ENCODE measurements at regions not wholly inside any gene's neighbourhood (a gene's known extent, or its start where the extent isn't known, plus 50 kb on each side); places are given as distances from the start of the nearest gene placed in this dataset.

DNA sequence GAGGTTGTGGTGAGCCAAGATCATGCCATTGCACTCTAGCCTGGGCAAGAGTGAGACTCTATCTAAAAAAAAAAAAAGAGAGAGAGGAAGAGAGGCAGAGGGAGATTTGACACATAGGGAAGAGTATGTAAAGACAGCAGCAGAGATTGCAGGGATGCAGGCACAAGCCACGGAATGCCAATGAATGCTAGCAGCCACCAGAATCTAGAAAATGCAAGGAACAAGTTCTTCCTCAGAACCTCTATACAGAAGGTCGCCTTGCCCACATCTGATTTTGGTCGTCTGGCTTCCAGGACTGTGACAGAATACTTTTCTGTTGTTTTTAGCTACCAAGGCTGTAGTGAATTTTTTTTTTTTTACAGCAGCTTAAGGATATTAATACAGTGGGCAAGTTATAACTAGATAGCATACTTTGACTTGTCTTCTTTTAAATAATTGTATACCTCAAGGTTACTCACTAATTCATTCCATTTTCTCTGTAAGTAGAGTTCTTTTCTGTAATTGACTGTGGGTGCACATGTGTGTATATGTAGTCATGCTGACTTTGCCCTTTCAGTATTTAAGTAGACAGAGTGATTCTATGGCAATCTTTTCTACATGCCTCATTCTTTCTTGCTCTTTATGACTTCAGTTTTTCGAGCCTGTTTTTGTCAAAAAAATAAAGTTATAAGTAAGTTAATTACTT is 402.2 kb downstream of the GJA1 start:
- DNase-seq, result no peak

DNA sequence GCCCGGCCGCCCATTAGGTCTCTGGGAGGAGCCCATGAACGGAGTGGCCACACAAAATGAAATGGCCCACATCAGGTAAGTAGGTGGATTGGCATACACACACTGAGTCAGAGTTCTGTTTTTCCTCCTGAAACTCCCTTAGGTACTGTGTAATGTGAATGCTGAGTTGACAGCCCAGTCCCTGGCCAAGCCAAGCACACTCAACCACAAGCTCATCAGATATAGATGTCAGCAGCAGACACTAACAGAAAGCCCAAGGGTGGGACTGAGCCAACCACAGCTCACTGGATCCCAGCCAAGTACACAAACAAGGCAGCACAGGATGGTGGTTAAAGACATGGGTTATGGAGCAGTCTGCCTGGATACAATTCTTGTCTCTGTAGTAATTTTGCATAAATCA is 403.4 kb downstream of the GJA1 start:
- no peak for DNase-seq

DNA sequence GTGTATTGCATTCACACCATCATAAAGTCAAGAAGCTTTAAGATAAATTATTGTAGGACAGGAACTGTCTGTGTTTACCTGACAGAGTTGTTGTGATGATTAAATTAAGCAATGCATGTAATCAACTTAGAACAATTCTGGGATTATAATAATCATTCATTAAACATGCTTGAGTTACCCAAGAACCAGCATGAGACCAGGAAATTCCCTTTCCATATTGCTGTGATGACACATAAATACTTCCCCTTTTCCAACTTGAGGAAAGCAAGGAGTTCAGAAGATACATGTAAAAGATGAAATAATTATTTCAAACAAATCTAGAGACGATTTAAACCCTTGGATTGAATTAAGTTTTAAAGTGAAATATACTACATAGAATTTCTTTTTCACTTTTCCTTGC is 404.4 kb downstream of the GJA1 start:
- DNase-seq, result no peak

DNA sequence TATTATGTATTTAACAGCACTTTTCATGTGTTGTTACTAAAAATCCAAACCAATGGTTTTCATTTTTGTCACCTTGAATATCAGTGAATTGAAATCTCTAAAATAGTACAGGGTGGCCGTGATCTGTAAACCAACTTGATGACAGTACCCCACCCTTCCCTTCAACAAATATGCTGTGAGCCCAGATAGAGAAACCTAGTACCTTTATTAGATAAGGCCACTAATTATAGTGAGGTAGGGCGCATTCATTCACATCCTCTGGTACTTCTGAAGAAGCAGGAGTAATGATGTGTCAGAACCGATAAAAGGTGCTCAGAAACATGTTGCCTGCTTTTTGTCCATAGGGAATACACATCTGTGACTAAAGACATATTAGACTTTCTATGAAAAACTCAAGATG is 409.5 kb downstream of the GJA1 start:
- no peak for DNase-seq

DNA sequence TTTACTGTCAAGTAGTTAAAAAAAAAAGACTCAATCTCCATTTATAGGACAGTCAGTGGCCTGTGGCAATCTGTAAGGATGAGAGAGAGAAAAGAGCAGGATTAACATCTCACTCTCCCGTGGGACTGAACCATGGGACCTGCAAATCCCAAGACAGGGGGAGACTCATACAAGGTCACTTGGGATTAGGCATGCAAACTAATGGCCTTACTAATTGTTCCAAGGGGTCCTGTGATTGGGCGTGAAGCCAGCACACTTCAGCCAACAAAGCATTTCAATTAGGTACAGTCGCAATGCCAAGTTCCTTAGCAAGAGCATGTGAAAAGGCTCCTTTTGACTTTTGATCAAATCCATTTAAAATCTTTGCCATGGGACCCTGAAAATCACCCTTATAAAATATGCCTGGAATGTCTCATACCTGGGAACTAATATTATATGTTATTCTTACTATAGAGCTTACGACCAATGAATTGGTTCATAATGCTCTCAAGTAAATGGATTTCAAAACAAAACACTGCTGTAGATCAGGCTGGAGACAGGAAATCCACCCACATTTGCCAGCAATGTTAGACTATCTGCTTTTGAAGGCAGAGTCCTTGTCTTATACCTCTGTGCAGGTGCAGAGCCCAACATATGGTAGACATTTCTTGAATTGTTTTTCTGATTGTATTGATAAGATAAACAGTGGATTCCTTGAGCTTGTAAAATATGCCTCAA is 412.5 kb downstream of the GJA1 start:
- no peak for DNase-seq

DNA sequence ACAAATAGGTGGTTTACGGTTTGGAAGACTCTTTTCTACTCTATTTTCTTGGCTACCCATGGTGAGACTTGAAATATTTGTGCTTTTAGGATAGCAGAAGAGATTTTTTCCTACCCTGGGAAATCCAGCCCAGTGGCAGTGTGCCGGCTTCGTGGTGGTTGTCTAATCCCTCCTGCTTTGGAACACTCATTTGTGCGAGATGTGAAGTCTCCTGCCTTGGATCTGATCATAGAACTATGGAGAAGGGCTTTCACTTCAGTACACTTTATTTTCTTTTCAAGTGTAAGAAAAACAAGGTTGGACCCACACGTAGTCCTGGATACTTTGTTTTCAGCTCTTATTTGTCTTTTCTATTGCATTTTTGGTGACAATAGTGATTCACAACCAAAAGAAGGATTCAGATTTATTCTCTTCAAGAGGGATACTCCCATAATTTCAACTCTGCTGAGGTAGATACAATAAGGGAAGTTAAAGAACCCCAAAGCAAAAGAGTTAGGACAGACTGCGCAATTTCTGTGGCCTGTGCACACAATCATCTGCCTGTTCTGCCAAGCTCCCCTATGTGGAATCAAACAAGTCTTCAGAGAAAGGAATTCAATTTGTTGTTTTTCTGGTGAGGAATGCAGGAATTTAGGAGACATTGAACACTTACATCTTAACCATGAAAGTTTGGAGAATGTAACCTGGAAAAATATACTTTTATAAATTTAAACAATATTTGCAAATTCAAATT is 413.2 kb downstream of the GJA1 start:
- DNase-seq, result no peak

DNA sequence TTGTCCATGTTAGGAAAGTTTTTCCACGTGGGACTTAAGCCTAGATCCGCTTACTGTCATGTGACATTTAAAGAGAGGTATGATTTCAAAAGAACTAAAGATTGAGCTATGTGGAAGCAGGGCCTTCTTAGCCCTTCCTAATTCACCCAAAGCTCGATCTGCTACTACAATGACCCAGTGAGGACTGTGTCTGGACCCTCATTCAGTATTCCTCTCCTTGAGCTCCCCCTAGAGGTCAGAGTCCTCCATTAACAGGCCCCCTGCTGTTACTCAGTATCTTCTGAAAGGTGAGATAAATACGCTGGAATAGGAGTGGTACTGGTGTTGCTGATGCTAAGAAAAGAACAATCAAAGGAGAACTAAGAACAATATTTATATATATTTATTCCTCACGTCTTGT is 414.0 kb downstream of the GJA1 start:
- peak; percentile 25 for DNase-seq

DNA sequence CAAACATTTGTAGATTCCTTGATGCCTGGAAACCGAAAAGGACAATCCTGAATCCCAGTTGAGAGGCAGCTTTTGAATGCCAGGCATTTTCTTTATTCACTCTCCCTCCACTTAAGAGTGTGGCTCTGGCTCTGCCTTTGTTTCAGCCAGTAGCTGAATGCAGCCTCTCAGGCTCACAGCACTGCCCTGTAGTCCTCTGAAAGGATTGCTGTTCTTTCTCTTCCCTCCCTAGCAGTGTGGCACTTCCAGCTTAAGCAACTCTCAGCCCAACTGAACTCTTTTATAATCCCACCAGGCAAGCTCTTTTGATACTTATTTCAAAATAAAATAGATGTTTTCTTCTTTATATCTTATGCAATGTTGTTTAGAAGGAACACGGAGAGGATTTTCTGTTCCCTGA is 415.6 kb downstream of the GJA1 start:
- no peak for DNase-seq

DNA sequence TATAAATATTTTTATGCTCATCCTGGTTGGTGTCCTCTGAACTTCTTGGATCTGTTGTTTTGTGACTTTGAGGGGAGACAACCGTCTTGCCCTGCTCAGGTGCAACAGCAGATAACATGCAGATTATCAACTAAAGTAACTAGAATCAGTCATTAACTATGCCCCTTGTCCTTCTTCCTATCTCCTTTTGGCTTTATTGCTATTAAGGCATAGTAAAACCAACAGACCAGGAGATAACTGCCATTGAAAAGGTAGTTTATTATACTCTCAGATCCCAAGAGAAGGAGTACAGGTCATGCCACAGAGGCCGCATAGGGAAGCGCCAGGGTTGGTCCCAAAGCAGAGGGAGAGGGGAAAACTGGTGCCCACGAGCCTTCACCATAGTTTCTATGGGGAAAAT is 418.2 kb downstream of the GJA1 start:
- no peak for DNase-seq

DNA sequence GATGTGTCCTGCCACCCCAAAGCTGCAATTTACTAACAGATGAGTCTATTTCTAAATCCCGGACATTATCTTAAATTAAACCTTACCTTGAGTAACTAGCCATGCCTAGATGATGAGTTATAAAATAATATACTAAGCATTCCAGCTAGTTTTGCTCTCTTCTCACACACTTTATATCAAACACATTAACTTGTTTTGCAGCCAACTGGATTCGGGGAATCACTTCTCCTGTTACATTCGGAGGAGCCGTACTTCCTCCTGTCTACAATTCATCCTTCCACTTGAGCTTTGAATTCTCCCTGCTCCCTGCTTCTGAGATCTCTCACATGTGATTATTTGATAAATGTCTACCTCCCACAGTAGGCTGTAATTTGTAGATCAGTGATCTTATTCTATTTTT is 420.1 kb downstream of the GJA1 start:
- no peak for DNase-seq

DNA sequence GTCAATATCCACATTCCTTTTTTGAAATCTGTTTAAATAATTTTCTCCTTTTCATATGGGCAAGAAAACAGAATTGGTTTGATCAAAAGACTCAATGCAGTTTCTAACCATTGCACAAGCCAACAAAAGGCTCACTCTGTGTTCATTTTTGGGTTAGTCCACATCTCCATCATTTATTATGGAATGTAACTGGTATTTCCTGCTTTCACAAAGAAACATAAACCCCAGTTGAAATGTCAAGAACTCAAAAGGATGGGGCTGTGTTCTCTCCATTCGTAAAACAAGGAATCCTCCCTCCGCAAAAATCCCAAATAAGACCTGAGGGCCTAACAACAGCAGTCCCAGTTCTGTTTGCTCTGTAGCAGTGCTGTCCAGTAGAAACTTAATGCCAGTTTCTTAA is 420.9 kb downstream of the GJA1 start:
- no peak for DNase-seq

DNA sequence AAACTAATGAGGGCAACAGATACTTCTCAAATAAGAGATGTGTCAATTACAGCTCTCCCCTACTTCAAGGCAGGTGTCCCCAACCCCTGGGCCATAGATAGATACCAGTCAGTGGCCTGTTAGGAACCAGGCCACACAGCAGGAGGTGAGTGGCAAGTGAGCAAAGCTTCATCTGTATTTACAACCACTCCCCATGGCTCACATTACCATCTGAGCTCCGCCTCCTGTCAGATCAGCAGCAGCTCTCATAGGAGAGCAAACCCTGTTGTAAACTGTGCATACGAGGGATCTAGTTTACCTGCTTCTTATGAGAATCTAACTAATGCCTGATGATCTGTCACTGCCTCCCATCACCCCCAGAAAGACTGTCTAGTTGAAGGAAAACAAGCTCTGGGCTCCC is 422.1 kb downstream of the GJA1 start:
- DNase-seq, result no peak

DNA sequence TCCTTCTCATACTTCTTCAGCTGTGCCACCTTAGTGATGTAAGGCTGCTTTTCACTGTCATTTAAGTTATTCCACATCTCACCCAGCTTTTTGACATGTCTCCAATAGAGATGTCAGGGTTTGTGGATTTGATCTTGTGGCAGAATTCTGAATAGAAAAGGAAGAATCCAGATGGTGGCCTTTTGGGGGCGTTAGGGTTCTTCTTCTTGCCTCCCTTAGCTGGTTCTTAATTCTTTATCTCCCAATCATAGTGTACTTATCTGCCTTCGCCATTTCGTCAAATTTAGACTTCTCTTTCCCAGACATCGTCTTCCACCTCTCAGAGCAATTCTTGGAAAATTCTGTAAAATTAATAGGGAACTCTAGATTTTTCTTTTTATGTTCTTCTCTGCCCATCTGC is 422.9 kb downstream of the GJA1 start:
- no peak for DNase-seq

DNA sequence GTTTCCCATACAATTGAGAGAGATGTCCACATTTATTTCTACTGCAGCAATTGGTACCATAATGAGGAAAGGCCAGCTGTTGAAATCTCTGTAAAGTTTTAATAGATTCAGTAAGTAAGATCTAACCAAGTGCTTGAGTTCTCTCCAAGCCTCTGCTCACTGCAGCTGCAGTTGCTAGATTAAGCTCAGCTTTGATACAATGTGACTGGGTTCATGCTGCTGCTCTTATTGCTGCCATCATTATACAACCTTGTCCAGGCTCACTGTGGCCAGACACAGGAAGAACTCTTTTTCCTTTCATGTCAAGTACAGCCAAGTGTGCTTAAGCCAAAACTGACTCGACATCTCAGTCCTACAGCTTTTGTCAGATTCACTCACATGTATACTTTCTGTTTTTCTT is 423.5 kb downstream of the GJA1 start:
- DNase-seq, result no peak

DNA sequence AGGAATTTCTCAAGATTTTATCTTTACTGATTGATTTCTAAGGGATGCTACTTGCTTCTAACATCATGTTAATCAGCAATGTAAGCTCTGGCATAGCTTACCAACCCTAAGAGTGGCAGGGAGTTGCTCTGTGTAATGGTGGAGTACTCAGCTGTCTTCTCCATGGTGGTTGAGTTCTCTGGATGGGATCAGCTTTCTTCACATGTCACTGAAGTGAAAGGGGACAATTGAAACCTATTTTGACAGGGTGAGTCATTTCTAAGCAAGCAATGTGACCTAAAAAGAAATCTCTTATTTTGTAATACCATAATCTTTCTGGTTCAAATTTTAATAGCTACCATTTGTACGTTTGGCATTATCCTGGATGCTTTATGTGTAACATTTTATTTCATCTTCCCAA is 430.4 kb downstream of the GJA1 start:
- DNase-seq, result no peak

DNA sequence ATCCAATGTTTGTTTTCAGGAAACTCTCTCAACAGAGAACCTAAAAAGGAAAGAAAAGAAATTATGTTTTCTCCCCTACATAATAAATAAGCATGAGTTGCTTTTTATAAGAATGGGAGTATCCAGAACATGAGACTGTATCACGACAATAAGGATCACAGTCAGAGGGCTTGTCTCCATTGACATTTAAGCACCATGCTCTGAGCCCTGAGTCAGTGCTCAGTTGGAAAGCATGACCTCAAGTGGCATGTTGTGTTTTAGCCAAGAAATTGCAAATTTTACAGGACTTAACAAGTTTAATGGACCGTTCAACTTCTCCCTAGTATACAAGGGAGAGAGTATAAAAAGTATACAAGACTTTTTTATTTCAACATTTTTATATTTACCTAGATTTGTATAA is 431.6 kb downstream of the GJA1 start:
- no peak for DNase-seq

DNA sequence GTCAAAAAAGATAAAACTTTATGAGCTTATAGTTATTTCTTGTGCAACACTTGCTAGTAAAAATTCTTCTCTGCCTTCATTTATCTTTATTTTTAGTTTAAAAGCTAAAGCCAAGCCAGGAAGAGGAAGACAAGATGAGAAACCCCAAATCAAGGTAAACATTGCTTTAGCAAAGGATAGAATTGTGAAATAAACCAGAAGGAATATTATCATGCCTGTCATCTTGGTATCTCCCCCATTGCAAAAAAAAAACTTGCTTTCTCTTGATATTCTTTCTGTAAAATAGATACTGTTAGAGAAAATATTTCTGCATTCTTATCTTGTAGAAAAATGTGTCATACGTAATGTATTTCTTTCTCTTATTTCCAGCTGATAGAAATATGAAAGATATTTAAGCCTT is 432.8 kb downstream of the GJA1 start:
- DNase-seq, result no peak

DNA sequence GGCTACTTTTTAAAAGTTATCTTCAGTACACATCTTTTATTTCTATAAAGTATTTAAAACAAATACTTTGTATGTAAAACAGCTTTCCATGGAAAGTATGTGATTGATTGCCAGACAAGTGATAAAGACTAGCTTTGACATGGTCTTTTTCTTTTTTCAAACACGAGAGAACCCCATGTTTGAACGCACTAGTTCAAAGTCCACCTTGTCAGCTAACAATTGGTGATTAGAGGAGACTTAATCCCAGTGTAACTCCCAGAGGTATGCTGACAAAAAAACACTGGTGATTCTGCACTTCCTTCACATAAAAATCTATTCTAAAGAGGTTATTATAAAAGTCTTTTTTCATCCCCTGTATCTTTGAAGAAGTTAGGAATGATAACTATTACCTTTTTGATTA is 438.1 kb downstream of the GJA1 start:
- no peak for DNase-seq

DNA sequence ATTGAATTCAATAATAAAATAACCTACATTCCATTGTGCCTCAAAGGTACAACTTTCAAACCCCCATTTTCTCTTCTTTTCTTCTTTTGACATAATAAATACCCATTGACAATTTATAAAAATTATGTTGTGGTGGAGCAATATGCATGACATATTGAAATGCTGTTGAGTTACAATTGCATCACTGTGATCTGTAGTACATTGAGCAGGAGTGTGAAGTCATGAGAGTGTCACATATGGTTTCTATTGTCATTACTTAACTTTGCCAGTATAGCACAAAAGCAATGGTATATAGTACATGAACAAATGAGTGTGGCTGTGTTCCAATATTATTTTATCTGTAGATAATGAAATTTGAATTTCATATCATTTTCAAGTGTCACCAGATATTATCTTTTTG is 441.3 kb downstream of the GJA1 start:
- no peak for DNase-seq

DNA sequence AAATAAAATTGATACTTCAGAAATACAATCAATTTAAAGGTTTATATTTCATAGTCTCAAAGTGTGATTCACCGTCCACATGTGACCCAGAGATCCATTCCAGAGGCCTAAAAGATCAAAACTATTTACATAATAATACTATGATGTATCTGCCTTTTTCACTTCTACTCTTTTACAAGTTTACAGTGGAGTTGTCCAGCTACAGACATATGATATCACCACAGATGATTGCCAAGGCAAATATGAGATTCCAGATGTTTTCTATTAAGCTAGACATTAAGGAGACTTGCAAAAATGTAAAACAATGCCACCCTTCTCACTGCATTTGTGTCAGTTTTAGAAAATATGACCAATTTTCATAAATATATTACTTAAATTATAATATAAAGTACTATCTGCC is 443.7 kb downstream of the GJA1 start:
- DNase-seq, result no peak

DNA sequence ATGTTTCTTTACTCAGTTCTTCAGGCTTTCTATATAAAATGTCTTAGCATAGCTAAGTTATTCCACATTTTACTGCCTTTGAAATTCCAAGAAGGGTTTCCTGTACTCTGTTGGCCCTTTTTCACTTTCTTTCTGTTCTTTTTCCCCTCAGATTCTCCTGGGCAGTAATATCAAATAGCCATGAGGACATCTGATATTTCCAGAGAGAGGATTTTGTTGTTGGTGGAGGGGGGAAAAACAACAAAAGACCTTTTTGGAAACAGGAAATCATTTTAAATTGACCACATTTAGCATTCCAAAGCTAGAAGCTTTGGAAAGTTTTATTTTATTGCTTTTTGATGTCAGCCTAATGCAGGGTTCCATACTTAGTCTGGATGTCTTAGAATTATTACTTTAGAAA is 445.4 kb downstream of the GJA1 start:
- no peak for DNase-seq

DNA sequence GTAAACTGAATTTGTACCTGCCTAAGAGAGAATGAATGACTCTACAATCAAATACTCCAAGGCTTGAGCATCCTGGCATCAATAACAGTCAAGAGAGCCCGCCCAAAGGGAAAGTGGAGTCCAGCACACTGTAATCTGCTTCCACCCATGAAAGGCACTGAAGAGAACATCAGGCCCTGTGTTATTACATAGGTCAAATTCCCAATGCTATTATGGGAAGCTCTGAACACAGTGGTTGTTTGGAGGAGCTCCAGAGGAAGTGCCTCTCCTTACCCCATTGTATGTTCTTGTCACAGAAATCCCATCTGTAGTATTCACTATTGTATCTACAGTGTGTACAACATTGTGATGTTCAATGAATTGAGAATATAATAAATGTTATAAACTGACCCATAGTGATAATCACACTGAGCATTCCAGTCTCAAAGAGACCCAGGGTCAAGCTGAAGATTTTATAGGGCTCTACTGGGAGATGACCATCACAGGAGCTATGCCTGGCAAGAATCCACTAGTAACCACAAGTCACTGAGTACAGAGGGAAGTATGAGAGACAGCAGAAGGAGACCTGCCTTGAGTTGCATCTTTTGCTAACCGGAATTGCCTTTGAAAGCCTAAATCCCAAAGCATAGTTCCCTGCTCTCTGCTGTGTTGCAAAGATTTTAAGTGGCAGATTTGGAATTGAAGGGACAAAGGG is 446.7 kb downstream of the GJA1 start:
- DNase-seq, result no peak

DNA sequence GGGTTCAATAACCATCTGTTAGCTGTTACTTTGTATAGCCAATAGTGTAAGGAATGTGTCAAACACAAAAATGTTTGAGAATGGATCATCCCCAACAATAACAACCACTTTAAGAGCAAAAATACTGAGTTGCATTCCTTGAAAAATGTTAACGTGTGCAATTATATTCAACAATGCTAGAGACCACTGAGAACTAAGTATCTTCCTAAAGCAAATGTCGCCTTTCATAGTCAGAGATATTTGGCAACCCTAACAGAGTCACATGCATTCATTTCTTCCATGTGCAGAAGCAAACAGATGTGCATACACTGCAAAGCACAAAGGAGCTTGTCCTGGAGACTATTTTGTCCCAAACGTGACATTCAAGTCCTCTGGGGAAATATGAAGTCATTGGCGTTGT is 448.6 kb downstream of the GJA1 start:
- no peak for DNase-seq

DNA sequence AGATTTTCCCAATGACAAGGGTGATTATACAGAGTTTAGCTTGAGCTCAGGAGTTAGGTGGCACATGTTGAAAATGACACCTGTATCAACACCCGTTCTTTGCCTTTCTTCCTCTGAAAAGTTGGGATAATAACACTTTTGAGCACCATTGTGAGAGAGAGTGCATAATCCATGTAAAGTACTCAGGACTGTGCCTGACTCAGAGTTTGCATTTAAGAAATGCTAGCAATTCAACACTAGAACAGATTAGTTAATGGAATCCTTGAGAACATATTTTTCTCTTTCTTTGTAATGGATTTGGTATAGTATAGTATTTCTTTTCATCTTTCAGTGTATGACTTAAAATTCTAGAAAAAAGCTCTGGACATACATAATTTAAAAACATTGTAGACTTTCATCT is 449.2 kb downstream of the GJA1 start:
- no peak for DNase-seq
